HepG2 (cell line): ENCODE measurements at regions not wholly inside any gene's neighbourhood (a gene's known extent, or its start where the extent isn't known, plus 50 kb on each side); places are given as distances from the start of the nearest gene placed in this dataset.

ENCODE experiments used
- ATAC-seq: fragments of 200-7000 bp; cut with Tn5 transposase; 3 replicates; pipeline ENCODE4 v1.9.1; 2020; ENCODE audit warnings: mild to moderate bottlenecking, moderate library complexity
- BruUV-seq: library from RNA; stranded (reverse); fragments of 400-500 nt; replicated peaks from 2 replicates; lab custom pipeline; 2021; lab: Mats Ljungman, UMichigan
- CTCF ChIA-PET: fragments of 300-600 bp; formaldehyde crosslinking; extraction: SDS; loops from one replicate; lab custom pipeline; 2021; ENCODE audit warnings: low total read pairs, inconsistent platforms, low intra/inter-chr PET ratio; lab: Yijun Ruan, JAX
- POLR2A ChIA-PET: fragments of 350-600 bp; sonication (Branson Sonifier 250); formaldehyde crosslinking; loops from one replicate; lab custom pipeline; 2020; ENCODE audit warnings: antibody characterized with exemption, inconsistent platforms; lab: Yijun Ruan, JAX
- DNase-seq: peaks from one replicate; pipeline ENCODE4 v3.0.0-alpha.2; 2015; ENCODE audit warnings: low spot score
- FAIRE-seq: peaks from 3 replicates; lab custom pipeline; 2011; peaks lifted over from hg19 to GRCh38; lab: Jason Lieb, UNC
- H2AFZ ChIP-seq: one replicate; pipeline ENCODE4 v1.6.1; 2011; ENCODE audit warnings: low read length, inconsistent platforms
- H3K27ac ChIP-seq: fragments of 300-600 bp; 3 replicates; pipeline ENCODE4 v1.8.0; 2011; ENCODE audit warnings: mixed run types, mild to moderate bottlenecking, mixed read lengths, low read length, inconsistent platforms; ENCODE audit not compliant: insufficient read depth; ENCODE audit errors: extremely low read length
- H3K27me3 ChIP-seq, 2 experiments: fragments of 200-600 bp in 1 of 2; 2 replicates in 1 of 2; 3 replicates in 1 of 2; pipeline versions ENCODE4 v1.6.0 to v1.8.0; 2011; ENCODE audit warnings: low read length in 2 of 2, mild to moderate bottlenecking in 2 of 2, moderate library complexity in 2 of 2, inconsistent platforms in 1 of 2; ENCODE audit not compliant: insufficient read depth in 2 of 2, control insufficient read depth in 1 of 2
- H3K36me3 ChIP-seq, 2 experiments: fragments of 200-600 bp in 1 of 2; replicated peaks in 1 of 2; 2 replicates in 1 of 2; 3 replicates in 1 of 2; pipeline versions ENCODE4 v1.5.1 to v1.8.0; 2011; ENCODE audit warnings: low read length in 2 of 2, inconsistent platforms in 1 of 2; ENCODE audit not compliant: insufficient read depth in 2 of 2, control insufficient read depth in 1 of 2
- H3K4me1 ChIP-seq: 2 replicates; pipeline ENCODE4 v1.5.1; 2012; ENCODE audit warnings: low read length, inconsistent platforms; ENCODE audit not compliant: insufficient read depth
- H3K4me2 ChIP-seq: 2 replicates; pipeline ENCODE4 v1.6.0; 2011; ENCODE audit warnings: low read depth, low read length, inconsistent platforms
- H3K4me3 ChIP-seq, 3 experiments: fragments of 200-600 bp in 1 of 3; sonication (generic), shearing (Covaris generic) in 1 of 3; replicated peaks in 1 of 3; 2 replicates each; pipeline ENCODE4 v1.5.1; 2011 to 2016; ENCODE audit warnings: low read length in 3 of 3, inconsistent platforms in 2 of 3, low read depth in 2 of 3, mild to moderate bottlenecking in 2 of 3, control low read depth in 1 of 3, mixed read lengths in 1 of 3; ENCODE audit not compliant: insufficient read depth in 1 of 3
- H3K79me2 ChIP-seq: one replicate; pipeline ENCODE4 v1.6.1; 2011; ENCODE audit warnings: low read length, inconsistent platforms; ENCODE audit not compliant: insufficient read depth
- H3K9ac ChIP-seq: 2 replicates; pipeline ENCODE4 v1.6.0; 2011; ENCODE audit warnings: mild to moderate bottlenecking, low read depth, low read length, inconsistent platforms; ENCODE audit not compliant: insufficient read depth
- H3K9me3 ChIP-seq: 2 replicates; pipeline ENCODE4 v1.5.1; 2012; ENCODE audit warnings: mild to moderate bottlenecking, low read length
- H4K20me1 ChIP-seq: 2 replicates; pipeline ENCODE4 v1.6.0; 2011; ENCODE audit warnings: inconsistent platforms, mild to moderate bottlenecking, low read length, moderate library complexity; ENCODE audit not compliant: insufficient read depth
- JUND ChIP-seq: sonication (generic); formaldehyde crosslinking; IDR thresholded peaks from 2 replicates; pipeline ENCODE4 v1.8.0; 2022; ENCODE audit warnings: mild to moderate bottlenecking, missing genetic modification reagents
- NFRKB ChIP-seq: fragments of 450-650 bp; IDR thresholded peaks from 2 replicates; pipeline ENCODE4 v1.6.1; 2017
- PRMT3 ChIP-seq: sonication (generic); formaldehyde crosslinking; IDR thresholded peaks from 2 replicates; pipeline ENCODE4 v1.8.1; 2022; ENCODE audit warnings: low read depth, mild to moderate bottlenecking, moderate library complexity, missing genetic modification reagents, borderline replicate concordance
- SRSF1 ChIP-seq: fragments of 200-400 bp; formaldehyde crosslinking; optimal IDR thresholded peaks from 2 replicates; pipeline ENCODE3; 2017; ENCODE audit warnings: mild to moderate bottlenecking, low read depth, low read length, moderate library complexity
- STAT5B ChIP-seq: sonication (generic); formaldehyde crosslinking; IDR thresholded peaks from 2 replicates; pipeline ENCODE4 v1.4.0; 2020; ENCODE audit warnings: missing genetic modification reagents
- ZFP37 ChIP-seq: sonication (generic); formaldehyde crosslinking; IDR thresholded peaks from 2 replicates; pipeline ENCODE4 v1.4.0; 2020; ENCODE audit warnings: missing genetic modification reagents, borderline replicate concordance
- ZKSCAN8 ChIP-seq: IDR thresholded peaks from 2 replicates; pipeline ENCODE4 v1.6.1; 2016; ENCODE audit warnings: borderline replicate concordance, missing genetic modification reagents, missing compliant biosample characterization
- ZNF251 ChIP-seq: sonication (generic); formaldehyde crosslinking; IDR thresholded peaks from 2 replicates; pipeline ENCODE4 v1.9.0; 2021; ENCODE audit warnings: mild to moderate bottlenecking, missing genetic modification reagents
- ZNF468 ChIP-seq: sonication (generic); formaldehyde crosslinking; IDR thresholded peaks from 2 replicates; pipeline ENCODE4 v1.8.0; 2022; ENCODE audit warnings: mild to moderate bottlenecking, moderate library complexity, missing genetic modification reagents
- ZNF75D ChIP-seq: sonication (generic); formaldehyde crosslinking; IDR thresholded peaks from 2 replicates; pipeline ENCODE4 v1.8.1; 2023; ENCODE audit warnings: missing genetic modification reagents, mild to moderate bottlenecking, borderline replicate concordance
- WGBS: methylation state at CpG from one replicate; pipeline ENCODE4 v1.1.6; 2017; ENCODE audit warnings: low lambda C conversion rate; 5-methylcytosine and 5-hydroxymethylcytosine counted together
- in situ Hi-C: cut with HindIII; loops from 2 replicates; pipeline ENCODE4 v1.10.0; 2017; ENCODE audit warnings: low pct_unique_long_range_greater_than_20kb; ENCODE audit not compliant: extremely low pct_ligation_motif_present
- intact Hi-C: fragments of 100-400 bp; cut with micrococcal nuclease; formaldehyde crosslinking; loops from one replicate; pipeline ENCODE4 v1.10.0; 2022; ENCODE audit not compliant: unreplicated experiment
- TF ChIP-seq, protein P1 (sequence below): sonication (generic); formaldehyde crosslinking; IDR thresholded peaks from 2 replicates; pipeline ENCODE4 v1.4.0; 2020; ENCODE audit warnings: missing genetic modification reagents
- TF ChIP-seq, protein P2 (sequence below): sonication (generic); formaldehyde crosslinking; IDR thresholded peaks from 2 replicates; pipeline ENCODE4 v1.5.0; 2020; ENCODE audit warnings: mild to moderate bottlenecking, missing genetic modification reagents
- TF ChIP-seq, protein P3 (sequence below): sonication (generic); formaldehyde crosslinking; IDR thresholded peaks from 2 replicates; pipeline ENCODE4 v1.4.0; 2020; ENCODE audit warnings: missing genetic modification reagents
- TF ChIP-seq, protein P4 (sequence below): sonication (generic); formaldehyde crosslinking; IDR thresholded peaks from 2 replicates; pipeline ENCODE4 v1.8.1; 2023; ENCODE audit warnings: mild to moderate bottlenecking, missing genetic modification reagents
- TF ChIP-seq, protein P5 (sequence below): sonication (generic); formaldehyde crosslinking; IDR thresholded peaks from 2 replicates; pipeline ENCODE4 v1.4.0; 2020; ENCODE audit warnings: mild to moderate bottlenecking, missing genetic modification reagents

DNA sequence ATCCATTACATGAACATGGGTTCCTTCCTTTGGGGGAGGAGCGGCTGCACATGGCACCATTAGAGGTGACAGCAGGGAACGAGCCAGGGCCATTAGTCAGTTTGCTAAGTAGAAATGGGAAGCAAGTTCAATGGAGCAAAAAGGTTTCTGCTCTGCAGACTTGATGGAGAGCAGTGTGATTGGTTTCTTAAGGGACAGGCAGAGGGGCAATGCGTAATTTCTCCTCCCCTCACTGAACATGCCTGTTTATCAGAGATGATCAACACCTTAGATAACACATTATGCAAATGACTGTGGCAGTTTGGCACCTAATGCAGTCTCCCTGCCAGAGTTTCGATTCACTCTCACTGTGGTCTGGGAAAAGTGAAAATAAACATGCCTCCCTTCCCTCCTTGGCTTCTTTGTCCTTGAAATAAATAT lies 414.5 kb downstream of the STK39 start:
- ATAC-seq (no peak), DNase-seq (no peak), FAIRE-seq (no peak)
- H3K4me1 ChIP-seq, result peaks cover 35% of the 10 kb centered on the region
- no peaks in the 10 kb centered on the region for H3K9me3 ChIP-seq
- no peak overlapping the region for H3K4me3 ChIP-seq
- H4K20me1 ChIP-seq, result no peaks in the 10 kb centered on the region
- 94% methylated on average over 4 of the region's 4 CpGs for WGBS
- H3K9ac ChIP-seq, result no peak overlapping the region
- in situ Hi-C loops (no loop called here), intact Hi-C loops (no loop called here)
- no peak overlapping the region for H2AFZ ChIP-seq
- no peak overlapping the region for H3K27ac ChIP-seq
- no peaks in the 10 kb centered on the region for H3K79me2 ChIP-seq
- no peak overlapping the region for H3K4me2 ChIP-seq
- CTCF ChIA-PET, result no interaction called here
- no peaks in the 10 kb centered on the region for H3K27me3 ChIP-seq
- no TSS peak for BruUV-seq
- POLR2A ChIA-PET, result no interaction called here
- no peaks in the 10 kb centered on the region for H3K36me3 ChIP-seq
- TF ChIP-seq ZNF251 (no peak), SRSF1 (no peak), NFRKB (no peak), ZNF468 (CRISPR knock-in tag) (no peak), PRMT3 (CRISPR knock-in tag) (no peak), ZKSCAN8 (CRISPR knock-in tag) (no peak), ZFP37 (CRISPR knock-in tag) (no peak), ZNF75D (CRISPR knock-in tag) (no peak), STAT5B (CRISPR knock-in tag) (no peak), JUND (CRISPR knock-in tag) (no peak)
- TF ChIP-seq, protein P1, sequence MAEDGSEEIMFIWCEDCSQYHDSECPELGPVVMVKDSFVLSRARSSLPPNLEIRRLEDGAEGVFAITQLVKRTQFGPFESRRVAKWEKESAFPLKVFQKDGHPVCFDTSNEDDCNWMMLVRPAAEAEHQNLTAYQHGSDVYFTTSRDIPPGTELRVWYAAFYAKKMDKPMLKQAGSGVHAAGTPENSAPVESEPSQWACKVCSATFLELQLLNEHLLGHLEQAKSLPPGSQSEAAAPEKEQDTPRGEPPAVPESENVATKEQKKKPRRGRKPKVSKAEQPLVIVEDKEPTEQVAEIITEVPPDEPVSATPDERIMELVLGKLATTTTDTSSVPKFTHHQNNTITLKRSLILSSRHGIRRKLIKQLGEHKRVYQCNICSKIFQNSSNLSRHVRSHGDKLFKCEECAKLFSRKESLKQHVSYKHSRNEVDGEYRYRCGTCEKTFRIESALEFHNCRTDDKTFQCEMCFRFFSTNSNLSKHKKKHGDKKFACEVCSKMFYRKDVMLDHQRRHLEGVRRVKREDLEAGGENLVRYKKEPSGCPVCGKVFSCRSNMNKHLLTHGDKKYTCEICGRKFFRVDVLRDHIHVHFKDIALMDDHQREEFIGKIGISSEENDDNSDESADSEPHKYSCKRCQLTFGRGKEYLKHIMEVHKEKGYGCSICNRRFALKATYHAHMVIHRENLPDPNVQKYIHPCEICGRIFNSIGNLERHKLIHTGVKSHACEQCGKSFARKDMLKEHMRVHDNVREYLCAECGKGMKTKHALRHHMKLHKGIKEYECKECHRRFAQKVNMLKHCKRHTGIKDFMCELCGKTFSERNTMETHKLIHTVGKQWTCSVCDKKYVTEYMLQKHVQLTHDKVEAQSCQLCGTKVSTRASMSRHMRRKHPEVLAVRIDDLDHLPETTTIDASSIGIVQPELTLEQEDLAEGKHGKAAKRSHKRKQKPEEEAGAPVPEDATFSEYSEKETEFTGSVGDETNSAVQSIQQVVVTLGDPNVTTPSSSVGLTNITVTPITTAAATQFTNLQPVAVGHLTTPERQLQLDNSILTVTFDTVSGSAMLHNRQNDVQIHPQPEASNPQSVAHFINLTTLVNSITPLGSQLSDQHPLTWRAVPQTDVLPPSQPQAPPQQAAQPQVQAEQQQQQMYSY (CRISPR knock-in tag), result no peak
- TF ChIP-seq, protein P2, sequence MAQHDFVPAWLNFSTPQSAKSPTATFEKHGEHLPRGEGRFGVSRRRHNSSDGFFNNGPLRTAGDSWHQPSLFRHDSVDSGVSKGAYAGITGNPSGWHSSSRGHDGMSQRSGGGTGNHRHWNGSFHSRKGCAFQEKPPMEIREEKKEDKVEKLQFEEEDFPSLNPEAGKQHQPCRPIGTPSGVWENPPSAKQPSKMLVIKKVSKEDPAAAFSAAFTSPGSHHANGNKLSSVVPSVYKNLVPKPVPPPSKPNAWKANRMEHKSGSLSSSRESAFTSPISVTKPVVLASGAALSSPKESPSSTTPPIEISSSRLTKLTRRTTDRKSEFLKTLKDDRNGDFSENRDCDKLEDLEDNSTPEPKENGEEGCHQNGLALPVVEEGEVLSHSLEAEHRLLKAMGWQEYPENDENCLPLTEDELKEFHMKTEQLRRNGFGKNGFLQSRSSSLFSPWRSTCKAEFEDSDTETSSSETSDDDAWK (CRISPR knock-in tag), result no peak
- TF ChIP-seq, protein P3, sequence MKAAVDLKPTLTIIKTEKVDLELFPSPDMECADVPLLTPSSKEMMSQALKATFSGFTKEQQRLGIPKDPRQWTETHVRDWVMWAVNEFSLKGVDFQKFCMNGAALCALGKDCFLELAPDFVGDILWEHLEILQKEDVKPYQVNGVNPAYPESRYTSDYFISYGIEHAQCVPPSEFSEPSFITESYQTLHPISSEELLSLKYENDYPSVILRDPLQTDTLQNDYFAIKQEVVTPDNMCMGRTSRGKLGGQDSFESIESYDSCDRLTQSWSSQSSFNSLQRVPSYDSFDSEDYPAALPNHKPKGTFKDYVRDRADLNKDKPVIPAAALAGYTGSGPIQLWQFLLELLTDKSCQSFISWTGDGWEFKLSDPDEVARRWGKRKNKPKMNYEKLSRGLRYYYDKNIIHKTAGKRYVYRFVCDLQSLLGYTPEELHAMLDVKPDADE (CRISPR knock-in tag), result no peak
- TF ChIP-seq, protein P4, sequence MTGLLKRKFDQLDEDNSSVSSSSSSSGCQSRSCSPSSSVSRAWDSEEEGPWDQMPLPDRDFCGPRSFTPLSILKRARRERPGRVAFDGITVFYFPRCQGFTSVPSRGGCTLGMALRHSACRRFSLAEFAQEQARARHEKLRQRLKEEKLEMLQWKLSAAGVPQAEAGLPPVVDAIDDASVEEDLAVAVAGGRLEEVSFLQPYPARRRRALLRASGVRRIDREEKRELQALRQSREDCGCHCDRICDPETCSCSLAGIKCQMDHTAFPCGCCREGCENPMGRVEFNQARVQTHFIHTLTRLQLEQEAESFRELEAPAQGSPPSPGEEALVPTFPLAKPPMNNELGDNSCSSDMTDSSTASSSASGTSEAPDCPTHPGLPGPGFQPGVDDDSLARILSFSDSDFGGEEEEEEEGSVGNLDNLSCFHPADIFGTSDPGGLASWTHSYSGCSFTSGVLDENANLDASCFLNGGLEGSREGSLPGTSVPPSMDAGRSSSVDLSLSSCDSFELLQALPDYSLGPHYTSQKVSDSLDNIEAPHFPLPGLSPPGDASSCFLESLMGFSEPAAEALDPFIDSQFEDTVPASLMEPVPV, result no peak
- TF ChIP-seq, protein P5, sequence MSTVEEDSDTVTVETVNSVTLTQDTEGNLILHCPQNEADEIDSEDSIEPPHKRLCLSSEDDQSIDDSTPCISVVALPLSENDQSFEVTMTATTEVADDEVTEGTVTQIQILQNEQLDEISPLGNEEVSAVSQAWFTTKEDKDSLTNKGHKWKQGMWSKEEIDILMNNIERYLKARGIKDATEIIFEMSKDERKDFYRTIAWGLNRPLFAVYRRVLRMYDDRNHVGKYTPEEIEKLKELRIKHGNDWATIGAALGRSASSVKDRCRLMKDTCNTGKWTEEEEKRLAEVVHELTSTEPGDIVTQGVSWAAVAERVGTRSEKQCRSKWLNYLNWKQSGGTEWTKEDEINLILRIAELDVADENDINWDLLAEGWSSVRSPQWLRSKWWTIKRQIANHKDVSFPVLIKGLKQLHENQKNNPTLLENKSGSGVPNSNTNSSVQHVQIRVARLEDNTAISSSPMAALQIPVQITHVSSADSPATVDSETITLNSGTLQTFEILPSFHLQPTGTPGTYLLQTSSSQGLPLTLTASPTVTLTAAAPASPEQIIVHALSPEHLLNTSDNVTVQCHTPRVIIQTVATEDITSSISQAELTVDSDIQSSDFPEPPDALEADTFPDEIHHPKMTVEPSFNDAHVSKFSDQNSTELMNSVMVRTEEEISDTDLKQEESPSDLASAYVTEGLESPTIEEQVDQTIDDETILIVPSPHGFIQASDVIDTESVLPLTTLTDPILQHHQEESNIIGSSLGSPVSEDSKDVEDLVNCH (CRISPR knock-in tag), result no peak
